Mucosa of descending colon (tissue), 3 donors: ENCODE measurements at regions not wholly inside any gene's neighbourhood (a gene's known extent, or its start where the extent isn't known, plus 50 kb on each side); places are given as distances from the start of the nearest gene placed in this dataset.

ENCODE experiments used
- ATAC-seq: fragments of 200-7000 bp; cut with Tn5 transposase; one replicate; pipeline ENCODE4 v1.9.1; 2020; ENCODE audit warnings: mild to moderate bottlenecking, moderate library complexity
- DNase-seq, 3 donors: peaks; one replicate each; pipeline ENCODE4 v3.0.0-alpha.2; 2020
- H3K36me3 ChIP-seq: fragments of 200-600 bp; one replicate; pipeline ENCODE4 v1.8.0; 2021; ENCODE audit warnings: low read depth, mild to moderate bottlenecking
- H3K4me1 ChIP-seq: fragments of 200-600 bp; one replicate; pipeline ENCODE4 v1.8.0; 2021; ENCODE audit warnings: low read depth, mild to moderate bottlenecking
- H3K4me3 ChIP-seq: fragments of 200-600 bp; one replicate; pipeline ENCODE4 v1.8.0; 2021; ENCODE audit warnings: mild to moderate bottlenecking
- H3K9me3 ChIP-seq: fragments of 200-600 bp; one replicate; pipeline ENCODE4 v1.8.0; 2021; ENCODE audit warnings: mild to moderate bottlenecking
- intact Hi-C, 2 donors: fragments of 100-400 bp; cut with DNase I in 1 of 2; cut with micrococcal nuclease in 1 of 2; formaldehyde crosslinking; loops; one replicate each; pipeline versions ENCODE4 v1.11.0 to v1.11.1; 2022; cut with DNase I, micrococcal nuclease
- TF ChIP-seq, protein P1 (sequence below): fragments of 200-600 bp; IDR thresholded peaks from one replicate; pipeline ENCODE4 v1.8.0; 2022; ENCODE audit warnings: antibody characterized with exemption, mild to moderate bottlenecking
- donor health status: DM: no; HTN: no; CAD: no; lungs with moderate emphysema.
- donor health status: DM: no; HTN: no; CAD: no.
- donor health status: DM: no; HTN: yes; CAD: no.

DNA sequence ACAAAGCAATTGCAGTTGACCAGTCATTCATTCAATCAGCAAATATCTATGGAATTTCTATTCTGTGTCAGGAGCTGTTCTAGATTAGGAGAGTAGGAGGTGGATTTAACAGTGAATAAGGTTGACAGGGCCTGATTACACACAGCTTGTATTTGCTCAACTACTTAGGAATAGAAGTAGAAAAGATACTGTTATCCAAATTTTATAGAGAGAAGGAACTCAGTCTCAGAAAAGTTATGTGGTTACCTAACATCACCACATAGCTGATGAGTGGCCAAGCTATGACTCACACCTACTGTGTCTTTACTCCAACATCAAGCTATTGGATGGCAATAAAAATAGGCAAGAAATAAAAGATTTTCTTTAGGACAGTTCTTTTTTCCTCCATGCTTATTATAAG is 374.8 kb downstream of the RMST start:
- intact Hi-C loops = no loop called here
- H3K9me3 ChIP-seq = peaks cover 5% of the 10 kb centered on the region
- H3K4me1 ChIP-seq = no peaks in the 10 kb centered on the region
- no peak for DNase-seq
- ATAC-seq = no peak
- TF ChIP-seq, protein P1, sequence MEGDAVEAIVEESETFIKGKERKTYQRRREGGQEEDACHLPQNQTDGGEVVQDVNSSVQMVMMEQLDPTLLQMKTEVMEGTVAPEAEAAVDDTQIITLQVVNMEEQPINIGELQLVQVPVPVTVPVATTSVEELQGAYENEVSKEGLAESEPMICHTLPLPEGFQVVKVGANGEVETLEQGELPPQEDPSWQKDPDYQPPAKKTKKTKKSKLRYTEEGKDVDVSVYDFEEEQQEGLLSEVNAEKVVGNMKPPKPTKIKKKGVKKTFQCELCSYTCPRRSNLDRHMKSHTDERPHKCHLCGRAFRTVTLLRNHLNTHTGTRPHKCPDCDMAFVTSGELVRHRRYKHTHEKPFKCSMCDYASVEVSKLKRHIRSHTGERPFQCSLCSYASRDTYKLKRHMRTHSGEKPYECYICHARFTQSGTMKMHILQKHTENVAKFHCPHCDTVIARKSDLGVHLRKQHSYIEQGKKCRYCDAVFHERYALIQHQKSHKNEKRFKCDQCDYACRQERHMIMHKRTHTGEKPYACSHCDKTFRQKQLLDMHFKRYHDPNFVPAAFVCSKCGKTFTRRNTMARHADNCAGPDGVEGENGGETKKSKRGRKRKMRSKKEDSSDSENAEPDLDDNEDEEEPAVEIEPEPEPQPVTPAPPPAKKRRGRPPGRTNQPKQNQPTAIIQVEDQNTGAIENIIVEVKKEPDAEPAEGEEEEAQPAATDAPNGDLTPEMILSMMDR = no peak
- H3K4me3 ChIP-seq = no peak overlapping the region
- H3K36me3 ChIP-seq = no peaks in the 10 kb centered on the region

DNA sequence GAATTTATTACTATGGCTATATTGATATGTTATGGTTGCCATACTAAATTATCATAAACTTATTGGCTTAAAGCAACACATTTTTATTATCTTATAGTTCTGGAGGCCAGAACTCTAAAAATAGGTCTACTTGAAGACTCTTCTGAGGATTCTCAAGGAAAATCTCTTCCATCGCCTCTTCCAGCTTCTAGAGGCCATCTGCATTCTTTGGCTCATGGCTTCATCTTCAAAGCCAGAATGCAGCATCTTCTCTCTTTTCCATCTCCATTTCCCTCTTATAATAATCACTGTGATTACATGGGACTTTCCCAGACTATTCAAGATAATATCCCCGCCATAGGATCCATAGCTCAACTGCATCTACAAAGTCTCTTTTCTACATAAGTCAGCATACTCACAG is 385.4 kb downstream of the RMST start:
- ATAC-seq = no peak
- no peaks in the 10 kb centered on the region for H3K4me1 ChIP-seq
- intact Hi-C loops = no loop called here
- no peak for DNase-seq
- peaks cover 22% of the 10 kb centered on the region for H3K9me3 ChIP-seq
- H3K36me3 ChIP-seq = no peaks in the 10 kb centered on the region
- no peak overlapping the region for H3K4me3 ChIP-seq
- TF ChIP-seq, protein P1 = no peak

DNA sequence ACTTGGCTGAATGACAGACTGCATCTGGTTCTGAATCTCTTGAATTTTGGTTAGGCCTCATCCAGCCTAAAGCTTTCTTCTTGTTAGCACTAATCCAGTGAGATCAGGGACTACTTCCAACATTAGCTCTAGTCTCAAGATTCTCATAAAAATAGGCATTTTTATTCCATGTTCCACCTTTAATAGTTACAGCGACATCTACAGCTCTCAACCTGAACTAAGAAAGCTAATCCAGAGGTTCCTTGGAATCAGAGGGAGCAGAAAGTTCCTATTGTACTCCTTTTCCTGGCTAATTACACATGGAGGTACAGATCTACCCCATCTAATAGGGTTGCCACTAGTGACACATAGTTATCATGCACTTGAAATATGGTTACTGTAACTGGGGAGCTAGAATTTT is 391.9 kb downstream of the RMST start:
- H3K9me3 ChIP-seq = peaks cover 12% of the 10 kb centered on the region
- H3K4me3 ChIP-seq = no peak overlapping the region
- TF ChIP-seq, protein P1 = no peak
- DNase-seq (no peak), ATAC-seq (no peak)
- intact Hi-C loops = no loop called here
- no peaks in the 10 kb centered on the region for H3K4me1 ChIP-seq
- no peaks in the 10 kb centered on the region for H3K36me3 ChIP-seq

DNA sequence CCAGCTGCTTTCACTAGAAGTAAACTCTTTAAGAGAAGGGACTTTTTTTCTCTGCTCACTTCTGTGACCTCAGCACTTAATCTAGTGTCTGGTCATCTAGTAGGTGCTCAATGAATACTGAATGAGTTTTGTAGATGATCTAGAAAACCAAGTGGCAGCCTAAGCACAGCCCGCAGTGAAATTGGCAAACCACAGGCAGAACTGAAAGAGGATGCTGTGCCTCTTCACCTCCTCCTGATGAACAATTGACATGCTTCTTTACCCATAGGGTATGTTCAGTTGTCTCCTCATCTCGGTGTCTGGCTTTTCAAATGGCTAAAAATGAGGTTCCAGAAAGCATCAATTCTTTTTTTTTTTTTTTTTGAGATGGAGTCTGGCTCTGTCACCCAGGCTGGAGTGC is 399.5 kb downstream of the RMST start:
- TF ChIP-seq, protein P1 = no peak
- intact Hi-C loops = no loop called here
- no peak overlapping the region for H3K4me3 ChIP-seq
- DNase-seq (no peak), ATAC-seq (no peak)
- H3K4me1 ChIP-seq = no peaks in the 10 kb centered on the region
- peaks cover 27% of the 10 kb centered on the region for H3K9me3 ChIP-seq
- H3K36me3 ChIP-seq = no peaks in the 10 kb centered on the region

DNA sequence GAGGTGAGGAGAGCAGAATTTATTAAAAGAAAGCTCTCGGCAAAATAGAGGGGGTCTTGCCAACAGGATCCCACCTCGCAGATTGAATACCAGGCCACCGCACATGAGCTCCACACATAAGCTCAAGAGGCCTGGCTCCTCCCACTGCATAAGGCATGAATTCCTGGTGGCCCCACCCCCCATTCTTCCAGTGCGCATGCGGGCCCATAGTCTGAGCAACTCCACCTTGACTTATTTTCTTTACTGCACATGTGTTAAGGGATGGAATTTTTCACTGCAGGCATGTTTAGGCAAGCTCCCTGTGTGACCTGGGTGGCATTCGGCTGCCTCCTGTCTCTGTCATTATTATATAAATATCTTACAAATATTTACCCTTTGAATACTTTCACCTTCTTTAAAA is 412.5 kb downstream of the RMST start:
- DNase-seq = no peak

More for the DNA sequence above, 412.5 kb downstream of the RMST start:
- Histone ChIP-seq H3K4me1 (no peaks in the 10 kb centered on the region), H3K4me3 (no peak overlapping the region), H3K36me3 (no peaks in the 10 kb centered on the region), H3K9me3 (peaks cover 22% of the 10 kb centered on the region)
- intact Hi-C loops = no loop called here
- ATAC-seq = no peak
- TF ChIP-seq, protein P1 = no peak
